GM19455 (cell line): ENCODE measurements at regions not wholly inside any gene's neighbourhood (a gene's known extent, or its start where the extent isn't known, plus 50 kb on each side); places are given as distances from the start of the nearest gene placed in this dataset.

Experiments
- ATAC-seq: cut with Tn5 transposase; IDR thresholded peaks from one replicate; pipeline ENCODE4 v1.9.1; 2021; ENCODE audit not compliant: unreplicated experiment

GRCh38 chr1:168391851-168392681 is 111.4 kb downstream of the TBX19 start:
- no peak for ATAC-seq

GRCh38 chr1:168390271-168390670 is 109.6 kb downstream of the TBX19 start:
- no peak for ATAC-seq

GRCh38 chr1:168387781-168388760 is 107.4 kb downstream of the TBX19 start:
- ATAC-seq, result no peak

- no peak for ATAC-seq
These were observed 106.4 kb downstream of the TBX19 start for GRCh38 chr1:168386949-168387586.

GRCh38 chr1:168386492-168386891 is 105.8 kb downstream of the TBX19 start:
- ATAC-seq, result no peak

- no peak for ATAC-seq
These were observed 101.2 kb downstream of the TBX19 start for GRCh38 chr1:168381850-168382249.

GRCh38 chr1:168380945-168381344 is 100.3 kb downstream of the TBX19 start:
- no peak for ATAC-seq

GRCh38 chr1:168379104-168379860 is 98.6 kb downstream of the TBX19 start:
- ATAC-seq, result no peak

GRCh38 chr1:168375566-168376300 is 95.1 kb downstream of the TBX19 start:
- ATAC-seq, result no peak

GRCh38 chr1:168374566-168374965 is 93.9 kb downstream of the TBX19 start:
- no peak for ATAC-seq

- ATAC-seq, result no peak
These were observed 93.2 kb downstream of the TBX19 start for GRCh38 chr1:168373869-168374268.

GRCh38 chr1:168372861-168373371 is 92.2 kb downstream of the TBX19 start:
- ATAC-seq, result no peak

GRCh38 chr1:168372307-168372706 is 91.6 kb downstream of the TBX19 start:
- ATAC-seq, result no peak

- no peak for ATAC-seq
These were observed 90.8 kb downstream of the TBX19 start for GRCh38 chr1:168371477-168371876.

GRCh38 chr1:168370586-168370985 is 89.9 kb downstream of the TBX19 start:
- ATAC-seq, result no peak

GRCh38 chr1:168369655-168370054 is 89.0 kb downstream of the TBX19 start:
- ATAC-seq, result no peak

- no peak for ATAC-seq
These were observed 87.5 kb downstream of the TBX19 start for GRCh38 chr1:168368131-168368530.

GRCh38 chr1:168365719-168366479 is 85.2 kb downstream of the TBX19 start:
- no peak for ATAC-seq
